Activated B cell treated with CpG ODN at 0.5 μM for 24 hours (primary cell): ENCODE measurements at regions not wholly inside any gene's neighbourhood (a gene's known extent, or its start where the extent isn't known, plus 50 kb on each side); places are given as distances from the start of the nearest gene placed in this dataset.

Source experiments
- ATAC-seq: fragments of 200-7000 bp; cut with Tn5 transposase; one replicate; pipeline ENCODE4 v1.10.0; 2021; ENCODE audit warnings: low read depth, mild to moderate bottlenecking, moderate library complexity
- CTCF ChIA-PET: fragments of 350-600 bp; sonication (Branson Sonifier 250); formaldehyde crosslinking; loops from one replicate; lab custom pipeline; 2021; ENCODE audit warnings: antibody characterized with exemption; lab: Charles Lee
- POLR2A ChIA-PET: fragments of 350-600 bp; sonication (Branson Sonifier 250); formaldehyde crosslinking; loops from one replicate; lab custom pipeline; 2021; ENCODE audit warnings: antibody characterized with exemption; lab: Charles Lee
- DNase-seq: peaks from one replicate; pipeline ENCODE4 v3.0.0; 2022
- H3K27ac Mint-ChIP-seq: one replicate; pipeline ENCODE4 v1.8.0; 2020; ENCODE audit warnings: mixed read lengths
- H3K27me3 Mint-ChIP-seq: one replicate; pipeline ENCODE4 v1.8.0; 2021; ENCODE audit warnings: mixed read lengths
- H3K36me3 Mint-ChIP-seq: one replicate; pipeline ENCODE4 v1.8.0; 2021; ENCODE audit warnings: low read depth, mixed read lengths
- H3K4me1 Mint-ChIP-seq: one replicate; pipeline ENCODE4 v1.8.0; 2021; ENCODE audit warnings: mixed read lengths
- H3K4me3 Mint-ChIP-seq: one replicate; pipeline ENCODE4 v1.8.0; 2020; ENCODE audit warnings: mild to moderate bottlenecking, mixed read lengths
- H3K9me3 Mint-ChIP-seq: one replicate; pipeline ENCODE4 v1.8.0; 2020; ENCODE audit warnings: mixed read lengths
- CTCF ChIP-seq: fragments of 200-600 bp; IDR thresholded peaks from one replicate; pipeline ENCODE4 v1.8.0; 2022; ENCODE audit warnings: antibody characterized with exemption, mild to moderate bottlenecking
- intact Hi-C: fragments of 100-400 bp; cut with micrococcal nuclease; formaldehyde crosslinking; loops from one replicate; pipeline ENCODE4 v1.15.1; 2024

GRCh38 chr7:36781011-36781738, 56.9 kb upstream of the AOAH start:
- Mint-ChIP-seq H3K27me3 (peaks cover 10% of the 10 kb centered on the region), H3K27ac (no peak overlapping the region), H3K9me3 (peaks cover 7% of the 10 kb centered on the region), H3K4me1 (peaks cover 30% of the 10 kb centered on the region), H3K36me3 (no peaks in the 10 kb centered on the region), H3K4me3 (no peak overlapping the region)
- ChIA-PET POLR2A (no interaction called here), CTCF (no interaction called here)
- no peak for ATAC-seq
- intact Hi-C loops: loop anchor here (10.0 kb wide), 1 partner anchor 106 kb away; no protein-coding TSS in a partner anchor
- DNase-seq: no peak
- no peak for TF ChIP-seq CTCF

- intact Hi-C loops: no loop called here
- no peak for TF ChIP-seq CTCF
- Mint-ChIP-seq H3K27me3 (peaks cover 10% of the 10 kb centered on the region), H3K9me3 (peaks cover 7% of the 10 kb centered on the region), H3K4me1 (peaks cover 33% of the 10 kb centered on the region), H3K4me3 (no peak overlapping the region), H3K36me3 (no peaks in the 10 kb centered on the region), H3K27ac (no peak overlapping the region)
- POLR2A ChIA-PET: no interaction called here
- CTCF ChIA-PET: interaction anchor here (0.6 to 1.0 kb wide), 2 partner anchors 9 to 1578 kb away, joined by 3 read pairs; no protein-coding TSS in a partner anchor
- ATAC-seq: no peak
- DNase-seq: no peak
These were observed 53.6 kb upstream of the AOAH start for GRCh38 chr7:36777855-36778254.

GRCh38 chr7:36777062-36777461, 52.8 kb upstream of the AOAH start:
- Mint-ChIP-seq H3K4me3 (peak overlapping the region; percentile 39), H3K27me3 (peaks cover 10% of the 10 kb centered on the region), H3K9me3 (peaks cover 7% of the 10 kb centered on the region), H3K4me1 (peaks cover 33% of the 10 kb centered on the region), H3K27ac (peak overlapping the region; percentile 36), H3K36me3 (no peaks in the 10 kb centered on the region)
- CTCF ChIA-PET: interaction anchor here (1.0 kb wide), 1 partner anchor 8 kb away, joined by 3 read pairs; no protein-coding TSS in a partner anchor
- ATAC-seq (peak; percentile 25), DNase-seq (no peak)
- intact Hi-C loops: no loop called here
- POLR2A ChIA-PET: no interaction called here
- no peak for TF ChIP-seq CTCF

- Mint-ChIP-seq H3K36me3 (no peaks in the 10 kb centered on the region), H3K27me3 (peaks cover 6% of the 10 kb centered on the region), H3K4me3 (no peak overlapping the region), H3K4me1 (peaks cover 33% of the 10 kb centered on the region), H3K9me3 (no peaks in the 10 kb centered on the region), H3K27ac (no peak overlapping the region)
- ChIA-PET POLR2A (interaction anchor here (0.7 to 1.0 kb wide), 2 partner anchors 9 to 105 kb away, joined by 3 read pairs; no protein-coding TSS in a partner anchor), CTCF (no interaction called here)
- no peak for ATAC-seq
- no peak for DNase-seq
- intact Hi-C loops: no loop called here
- no peak for TF ChIP-seq CTCF
These were observed 51.4 kb upstream of the AOAH start for GRCh38 chr7:36775676-36776075.

- Mint-ChIP-seq H3K4me1 (peaks cover 33% of the 10 kb centered on the region), H3K27ac (no peak overlapping the region), H3K27me3 (peaks cover 5% of the 10 kb centered on the region), H3K9me3 (no peaks in the 10 kb centered on the region), H3K36me3 (no peaks in the 10 kb centered on the region), H3K4me3 (no peak overlapping the region)
- ATAC-seq: no peak
- CTCF ChIA-PET: no interaction called here
- DNase-seq: no peak
- no peak for TF ChIP-seq CTCF
- POLR2A ChIA-PET: interaction anchor here (0.7 to 1.0 kb wide), 2 partner anchors 10 to 105 kb away, joined by 3 read pairs; no protein-coding TSS in a partner anchor
- intact Hi-C loops: no loop called here
These were observed 50.8 kb upstream of the AOAH start for GRCh38 chr7:36775061-36775620.
